SK-N-SH treated with all-trans-retinoic acid at 6 μM for 48 hours (cell line): ENCODE measurements at regions not wholly inside any gene's neighbourhood (a gene's known extent, or its start where the extent isn't known, plus 50 kb on each side); places are given as distances from the start of the nearest gene placed in this dataset.

ENCODE experiments used
- ARNTL ChIP-seq: fragments of 450-650 bp; formaldehyde crosslinking; IDR thresholded peaks from 2 replicates; pipeline ENCODE4 v1.5.0; 2020; ENCODE audit warnings: low read depth, mild to moderate bottlenecking, moderate library complexity, borderline replicate concordance
- BACH2 ChIP-seq: fragments of 250-450 bp; sonication (Bioruptor Pico); IDR thresholded peaks from 2 replicates; pipeline ENCODE4 v1.9.0; 2021; ENCODE audit warnings: mild to moderate bottlenecking, borderline replicate concordance
- CREB5 ChIP-seq: fragments of 250-450 bp; sonication (Bioruptor Pico); IDR thresholded peaks from 2 replicates; pipeline ENCODE4 v1.5.1; 2020; ENCODE audit warnings: low read depth, mild to moderate bottlenecking, moderate library complexity
- GLIS3 ChIP-seq: fragments of 250-450 bp; sonication (Bioruptor Pico); IDR thresholded peaks from 2 replicates; pipeline ENCODE4 v1.5.0; 2020; ENCODE audit warnings: mild to moderate bottlenecking, moderate library complexity
- PPARA ChIP-seq: fragments of 250-450 bp; sonication (Bioruptor Pico); IDR thresholded peaks from 2 replicates; pipeline ENCODE4 v1.5.0; 2020; ENCODE audit warnings: mild to moderate bottlenecking, borderline replicate concordance
- TCF4 ChIP-seq: fragments of 250-450 bp; sonication (Bioruptor Pico); IDR thresholded peaks from 2 replicates; pipeline ENCODE4 v1.8.0; 2021; ENCODE audit warnings: mild to moderate bottlenecking, moderate library complexity, borderline replicate concordance
- ZC3H10 ChIP-seq: fragments of 250-450 bp; sonication (Bioruptor Pico); IDR thresholded peaks from 2 replicates; pipeline ENCODE4 v1.5.1; 2021; ENCODE audit warnings: mild to moderate bottlenecking, moderate library complexity
- ZFP3 ChIP-seq: fragments of 250-450 bp; sonication (Bioruptor Pico); IDR thresholded peaks from 2 replicates; pipeline ENCODE4 v1.5.0; 2020; ENCODE audit warnings: mild to moderate bottlenecking, moderate library complexity
- ZFP30 ChIP-seq: fragments of 450-650 bp; formaldehyde crosslinking; IDR thresholded peaks from 2 replicates; pipeline ENCODE4 v1.5.0; 2022; ENCODE audit warnings: mild to moderate bottlenecking, moderate library complexity
- ZNF8 ChIP-seq: fragments of 450-650 bp; formaldehyde crosslinking; IDR thresholded peaks from 2 replicates; pipeline ENCODE4 v1.5.0; 2020; ENCODE audit warnings: mild to moderate bottlenecking, moderate library complexity
- TF ChIP-seq, protein P1 (sequence below): fragments of 250-450 bp; sonication (Bioruptor Pico); IDR thresholded peaks from 2 replicates; pipeline ENCODE4 v1.8.0; 2020; ENCODE audit warnings: mild to moderate bottlenecking, moderate library complexity, borderline replicate concordance
- TF ChIP-seq, protein P2 (sequence below): fragments of 250-450 bp; sonication (Bioruptor Pico); IDR thresholded peaks from 2 replicates; pipeline ENCODE4 v1.8.0; 2021; ENCODE audit warnings: low read depth, mild to moderate bottlenecking, moderate library complexity, borderline replicate concordance

- TF ChIP-seq ZC3H10: no peak
- no peak for TF ChIP-seq PPARA (CRISPR knock-in tag)
- TF ChIP-seq ZFP3 (CRISPR knock-in tag): no peak
- TF ChIP-seq ARNTL (CRISPR knock-in tag): no peak
- TF ChIP-seq BACH2 (CRISPR knock-in tag): no peak
- TF ChIP-seq, protein P1, sequence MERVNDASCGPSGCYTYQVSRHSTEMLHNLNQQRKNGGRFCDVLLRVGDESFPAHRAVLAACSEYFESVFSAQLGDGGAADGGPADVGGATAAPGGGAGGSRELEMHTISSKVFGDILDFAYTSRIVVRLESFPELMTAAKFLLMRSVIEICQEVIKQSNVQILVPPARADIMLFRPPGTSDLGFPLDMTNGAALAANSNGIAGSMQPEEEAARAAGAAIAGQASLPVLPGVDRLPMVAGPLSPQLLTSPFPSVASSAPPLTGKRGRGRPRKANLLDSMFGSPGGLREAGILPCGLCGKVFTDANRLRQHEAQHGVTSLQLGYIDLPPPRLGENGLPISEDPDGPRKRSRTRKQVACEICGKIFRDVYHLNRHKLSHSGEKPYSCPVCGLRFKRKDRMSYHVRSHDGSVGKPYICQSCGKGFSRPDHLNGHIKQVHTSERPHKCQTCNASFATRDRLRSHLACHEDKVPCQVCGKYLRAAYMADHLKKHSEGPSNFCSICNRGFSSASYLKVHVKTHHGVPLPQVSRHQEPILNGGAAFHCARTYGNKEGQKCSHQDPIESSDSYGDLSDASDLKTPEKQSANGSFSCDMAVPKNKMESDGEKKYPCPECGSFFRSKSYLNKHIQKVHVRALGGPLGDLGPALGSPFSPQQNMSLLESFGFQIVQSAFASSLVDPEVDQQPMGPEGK (CRISPR knock-in tag): no peak
- TF ChIP-seq ZNF8: no peak
- TF ChIP-seq, protein P2, sequence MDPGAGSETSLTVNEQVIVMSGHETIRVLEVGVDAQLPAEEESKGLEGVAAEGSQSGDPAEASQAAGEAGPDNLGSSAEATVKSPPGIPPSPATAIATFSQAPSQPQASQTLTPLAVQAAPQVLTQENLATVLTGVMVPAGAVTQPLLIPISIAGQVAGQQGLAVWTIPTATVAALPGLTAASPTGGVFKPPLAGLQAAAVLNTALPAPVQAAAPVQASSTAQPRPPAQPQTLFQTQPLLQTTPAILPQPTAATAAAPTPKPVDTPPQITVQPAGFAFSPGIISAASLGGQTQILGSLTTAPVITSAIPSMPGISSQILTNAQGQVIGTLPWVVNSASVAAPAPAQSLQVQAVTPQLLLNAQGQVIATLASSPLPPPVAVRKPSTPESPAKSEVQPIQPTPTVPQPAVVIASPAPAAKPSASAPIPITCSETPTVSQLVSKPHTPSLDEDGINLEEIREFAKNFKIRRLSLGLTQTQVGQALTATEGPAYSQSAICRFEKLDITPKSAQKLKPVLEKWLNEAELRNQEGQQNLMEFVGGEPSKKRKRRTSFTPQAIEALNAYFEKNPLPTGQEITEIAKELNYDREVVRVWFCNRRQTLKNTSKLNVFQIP: no peak
- no peak for TF ChIP-seq TCF4 (CRISPR knock-in tag)
- no peak for TF ChIP-seq CREB5
- no peak for TF ChIP-seq ZFP30
- TF ChIP-seq GLIS3 (CRISPR knock-in tag): no peak
Observed at GRCh38 chr13:31521435-31521834, 217.9 kb upstream of the RXFP2 start.
